Upper lobe of left lung (tissue), 6 donors: ENCODE measurements at regions not wholly inside any gene's neighbourhood (a gene's known extent, or its start where the extent isn't known, plus 50 kb on each side); places are given as distances from the start of the nearest gene placed in this dataset.

Experiments
- ATAC-seq, 2 donors: fragments of 200-7000 bp; cut with Tn5 transposase; one replicate each; pipeline ENCODE4 v1.9.1; 2022; ENCODE audit warnings: mild to moderate bottlenecking in 2 of 2, moderate library complexity in 2 of 2; ENCODE audit not compliant: low FRiP score in 2 of 2
- DNase-seq, 2 donors: peaks; one replicate each; pipeline ENCODE4 v3.0.0-alpha.2; 2019 to 2020
- H3K27ac ChIP-seq, 4 donors: fragments of 200-600 bp; sonication (generic); one replicate each; pipeline ENCODE4 v1.5.1; 2016 to 2019
- H3K27me3 ChIP-seq, 4 donors: fragments of 200-600 bp; sonication (generic); one replicate each; pipeline ENCODE4 v1.5.1; 2017 to 2019
- H3K36me3 ChIP-seq, 4 donors: fragments of 200-600 bp; sonication (generic); one replicate each; pipeline ENCODE4 v1.5.1; 2016 to 2019
- H3K4me1 ChIP-seq, 4 donors: fragments of 200-600 bp; sonication (generic); one replicate each; pipeline ENCODE4 v1.5.1; 2018 to 2019
- H3K4me3 ChIP-seq, 4 donors: fragments of 200-600 bp; sonication (generic); one replicate each; pipeline ENCODE4 v1.5.1; 2017 to 2019; ENCODE audit warnings: mild to moderate bottlenecking in 2 of 4, moderate library complexity in 1 of 4
- H3K9me3 ChIP-seq, 4 donors: fragments of 200-600 bp; sonication (generic); one replicate each; pipeline ENCODE4 v1.5.1; 2018 to 2019
- CTCF ChIP-seq, 6 experiments: fragments of 450-650 bp in 4 of 6; fragments of 200-600 bp in 2 of 6; sonication (generic) in 2 of 6; IDR thresholded peaks; one replicate each; pipeline ENCODE4 v1.5.1; 2016 to 2019; ENCODE audit warnings: antibody characterized with exemption in 6 of 6
- EP300 ChIP-seq, 4 donors: sonication (generic); formaldehyde crosslinking; IDR thresholded peaks; one replicate each; pipeline ENCODE4 v1.5.1; 2017; ENCODE audit warnings: antibody characterized with exemption in 4 of 4, control low read depth in 2 of 4
- POLR2A ChIP-seq, 4 donors: fragments of 450-650 bp; IDR thresholded peaks; one replicate each; pipeline ENCODE4 v1.5.1; 2016 to 2017; ENCODE audit warnings: antibody characterized with exemption in 4 of 4, mild to moderate bottlenecking in 2 of 4
- POLR2AphosphoS5 ChIP-seq, 2 donors: sonication (generic); formaldehyde crosslinking; IDR thresholded peaks; one replicate each; pipeline ENCODE4 v1.5.1; 2017; ENCODE audit warnings: antibody characterized with exemption in 2 of 2
- WGBS, 2 donors: methylation state at CpG; one replicate each; pipeline ENCODE4 v1.1.5; 2017 to 2018; 5-methylcytosine and 5-hydroxymethylcytosine counted together
- donor health status: DM: no; HTN: no; CAD: no; lungs with moderate emphysema.
- donor health status: DM: no; HTN: yes; CAD: no; lungs with severe emphysema.

- no peaks in the 10 kb centered on the region for H3K9me3 ChIP-seq
- ATAC-seq (no peak), DNase-seq (no peak)
- WGBS, 2 donors, result 47 to 48% methylated on average over 8 of the region's 8 CpGs
- H3K27me3 ChIP-seq, result no peaks in the 10 kb centered on the region
- TF ChIP-seq CTCF (IDR thresholded peaks at IDR 0.05), result no peak
- no peak for TF ChIP-seq POLR2AphosphoS5 (IDR thresholded peaks at IDR 0.05)
- TF ChIP-seq POLR2A (IDR thresholded peaks at IDR 0.05), result no peak
- TF ChIP-seq EP300 (IDR thresholded peaks at IDR 0.05), result no peak
- peaks cover 0 to 8% (median 0%) of the 10 kb centered on the region in 4 donors for H3K4me1 ChIP-seq
- no peaks in the 10 kb centered on the region for H3K36me3 ChIP-seq
- H3K4me3 ChIP-seq, result no peak overlapping the region
- H3K27ac ChIP-seq, result no peak overlapping the region
Observed at GRCh38 chr2:12950957-12951656, 234.4 kb downstream of the TRIB2 start.

GRCh38 chr2:12951657-12951973 is 234.9 kb downstream of the TRIB2 start:
- peaks cover 0 to 8% (median 0%) of the 10 kb centered on the region in 4 donors for H3K4me1 ChIP-seq
- TF ChIP-seq POLR2AphosphoS5 (IDR thresholded peaks at IDR 0.05) (no peak), CTCF (IDR thresholded peaks at IDR 0.05) (no peak), EP300 (IDR thresholded peaks at IDR 0.05) (no peak), POLR2A (IDR thresholded peaks at IDR 0.05) (no peak)
- WGBS, 2 donors, result 57 to 60% methylated on average over 2 of the region's 2 CpGs
- H3K36me3 ChIP-seq, result no peaks in the 10 kb centered on the region
- no peak overlapping the region for H3K4me3 ChIP-seq
- H3K9me3 ChIP-seq, result no peaks in the 10 kb centered on the region
- no peak for ATAC-seq
- no peaks in the 10 kb centered on the region for H3K27me3 ChIP-seq
- no peak for DNase-seq
- no peak overlapping the region for H3K27ac ChIP-seq

GRCh38 chr2:12953596-12953995 is 236.9 kb downstream of the TRIB2 start:
- no peaks in the 10 kb centered on the region for H3K9me3 ChIP-seq
- no peaks in the 10 kb centered on the region for H3K27me3 ChIP-seq
- H3K4me1 ChIP-seq, result peaks cover 0 to 8% (median 0%) of the 10 kb centered on the region in 4 donors
- H3K27ac ChIP-seq, result no peak overlapping the region
- 90 to 100% methylated on average over 2 of the region's 2 CpGs for WGBS, 2 donors
- no peaks in the 10 kb centered on the region for H3K36me3 ChIP-seq
- TF ChIP-seq POLR2A (IDR thresholded peaks at IDR 0.05) (no peak), CTCF (IDR thresholded peaks at IDR 0.05) (no peak), EP300 (IDR thresholded peaks at IDR 0.05) (no peak), POLR2AphosphoS5 (IDR thresholded peaks at IDR 0.05) (no peak)
- ATAC-seq, result no peak
- DNase-seq, result no peak
- H3K4me3 ChIP-seq, result no peak overlapping the region

GRCh38 chr2:12955864-12956263 is 239.1 kb downstream of the TRIB2 start:
- Histone ChIP-seq H3K36me3 (no peaks in the 10 kb centered on the region), H3K4me3 (no peak overlapping the region), H3K4me1 (no peaks in the 10 kb centered on the region), H3K27ac (no peak overlapping the region), H3K9me3 (no peaks in the 10 kb centered on the region), H3K27me3 (no peaks in the 10 kb centered on the region)
- 49 to 76% methylated on average over 3 of the region's 3 CpGs for WGBS, 2 donors
- ATAC-seq (no peak), DNase-seq (no peak)
- TF ChIP-seq EP300 (IDR thresholded peaks at IDR 0.05), result no peak
- TF ChIP-seq CTCF (IDR thresholded peaks at IDR 0.05), result no peak
- no peak for TF ChIP-seq POLR2A (IDR thresholded peaks at IDR 0.05)
- no peak for TF ChIP-seq POLR2AphosphoS5 (IDR thresholded peaks at IDR 0.05)

GRCh38 chr2:12957251-12957650 is 240.5 kb downstream of the TRIB2 start:
- no peak for ATAC-seq
- no peak overlapping the region for H3K27ac ChIP-seq
- WGBS, 2 donors, result 79 to 83% methylated on average over 3 of the region's 3 CpGs

More at GRCh38 chr2:12957251-12957650, 240.5 kb downstream of the TRIB2 start:
- TF ChIP-seq POLR2A (IDR thresholded peaks at IDR 0.05) (no peak), CTCF (IDR thresholded peaks at IDR 0.05) (no peak), EP300 (IDR thresholded peaks at IDR 0.05) (no peak), POLR2AphosphoS5 (IDR thresholded peaks at IDR 0.05) (no peak)
- no peaks in the 10 kb centered on the region for H3K9me3 ChIP-seq
- no peaks in the 10 kb centered on the region for H3K27me3 ChIP-seq
- H3K36me3 ChIP-seq, result no peaks in the 10 kb centered on the region
- no peak overlapping the region for H3K4me3 ChIP-seq
- H3K4me1 ChIP-seq, result no peaks in the 10 kb centered on the region
- DNase-seq, result no peak
